ENCODE measurements at regions not wholly inside any gene's neighbourhood (a gene's known extent, or its start where the extent isn't known, plus 50 kb on each side); places are given as distances from the start of the nearest gene placed in this dataset.

DNA sequence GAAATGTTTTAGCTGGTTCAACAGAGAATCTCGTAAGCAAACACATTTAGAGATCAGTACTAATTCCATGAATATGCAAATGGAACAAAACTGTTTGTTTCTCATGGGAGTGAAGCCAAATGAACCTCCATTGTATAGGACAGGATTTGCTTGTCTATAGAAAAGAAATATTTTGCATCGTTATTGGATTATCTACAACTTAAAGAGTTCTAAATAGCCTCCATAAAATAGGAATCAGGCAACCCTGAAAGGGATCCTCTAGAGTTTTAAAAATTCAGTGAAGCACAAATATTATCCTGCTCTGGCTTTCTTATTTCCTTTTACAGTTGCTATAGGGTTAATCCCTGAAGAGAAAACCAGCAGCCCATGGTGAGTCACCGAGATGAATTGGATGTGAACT, 378.4 kb upstream of the NRXN1 start:
- DNase-seq (no peak), ATAC-seq (no peak)
- WGBS, 2 donors = 36 to 39% methylated on average over 3 of the region's 3 CpGs
- H3K36me3 ChIP-seq = no peaks in the 10 kb centered on the region
- no peaks in the 10 kb centered on the region for H3K27me3 ChIP-seq
- no peak overlapping the region for H3K27ac ChIP-seq
- peaks cover 0 to 18% (median 0%) of the 10 kb centered on the region in 11 donors for H3K9me3 ChIP-seq
- intact Hi-C loops (cut with DNase I) = no loop called here
- no peak overlapping the region for H3K4me3 ChIP-seq
- TF ChIP-seq, protein P1, sequence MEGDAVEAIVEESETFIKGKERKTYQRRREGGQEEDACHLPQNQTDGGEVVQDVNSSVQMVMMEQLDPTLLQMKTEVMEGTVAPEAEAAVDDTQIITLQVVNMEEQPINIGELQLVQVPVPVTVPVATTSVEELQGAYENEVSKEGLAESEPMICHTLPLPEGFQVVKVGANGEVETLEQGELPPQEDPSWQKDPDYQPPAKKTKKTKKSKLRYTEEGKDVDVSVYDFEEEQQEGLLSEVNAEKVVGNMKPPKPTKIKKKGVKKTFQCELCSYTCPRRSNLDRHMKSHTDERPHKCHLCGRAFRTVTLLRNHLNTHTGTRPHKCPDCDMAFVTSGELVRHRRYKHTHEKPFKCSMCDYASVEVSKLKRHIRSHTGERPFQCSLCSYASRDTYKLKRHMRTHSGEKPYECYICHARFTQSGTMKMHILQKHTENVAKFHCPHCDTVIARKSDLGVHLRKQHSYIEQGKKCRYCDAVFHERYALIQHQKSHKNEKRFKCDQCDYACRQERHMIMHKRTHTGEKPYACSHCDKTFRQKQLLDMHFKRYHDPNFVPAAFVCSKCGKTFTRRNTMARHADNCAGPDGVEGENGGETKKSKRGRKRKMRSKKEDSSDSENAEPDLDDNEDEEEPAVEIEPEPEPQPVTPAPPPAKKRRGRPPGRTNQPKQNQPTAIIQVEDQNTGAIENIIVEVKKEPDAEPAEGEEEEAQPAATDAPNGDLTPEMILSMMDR (IDR thresholded peaks at IDR 0.05) = no peak
- no peaks in the 10 kb centered on the region for H3K4me1 ChIP-seq

DNA sequence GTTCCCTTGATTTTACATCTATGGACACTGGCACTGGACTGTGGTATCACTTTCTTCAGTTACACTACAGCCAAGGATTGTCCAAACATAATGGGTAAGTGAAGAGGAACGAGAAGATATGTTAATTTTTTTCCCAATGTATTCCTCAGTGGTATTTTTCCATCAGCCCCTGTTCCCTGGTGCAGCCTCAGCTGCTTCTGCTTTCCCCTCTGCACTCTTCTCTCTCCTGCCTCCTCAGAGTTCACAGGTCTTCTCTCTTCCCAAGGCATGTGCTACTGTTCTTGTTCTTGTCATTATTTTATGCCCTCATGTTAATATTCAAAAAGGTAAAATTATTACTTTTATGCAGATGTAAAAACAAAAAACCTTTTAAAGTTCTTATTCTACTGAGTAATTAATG, 378.0 kb upstream of the NRXN1 start:
- Histone ChIP-seq H3K4me3 (no peak overlapping the region), H3K4me1 (no peaks in the 10 kb centered on the region), H3K36me3 (no peaks in the 10 kb centered on the region), H3K27me3 (no peaks in the 10 kb centered on the region), H3K9me3 (peaks cover 0 to 18% (median 0%) of the 10 kb centered on the region in 11 donors), H3K27ac (no peak overlapping the region)
- DNase-seq (no peak), ATAC-seq (no peak)
- WGBS, 2 donors = 16 to 18% methylated on average over 1 of the region's 1 CpG
- TF ChIP-seq, protein P1 (IDR thresholded peaks at IDR 0.05) = no peak
- intact Hi-C loops (cut with DNase I) = no loop called here

DNA sequence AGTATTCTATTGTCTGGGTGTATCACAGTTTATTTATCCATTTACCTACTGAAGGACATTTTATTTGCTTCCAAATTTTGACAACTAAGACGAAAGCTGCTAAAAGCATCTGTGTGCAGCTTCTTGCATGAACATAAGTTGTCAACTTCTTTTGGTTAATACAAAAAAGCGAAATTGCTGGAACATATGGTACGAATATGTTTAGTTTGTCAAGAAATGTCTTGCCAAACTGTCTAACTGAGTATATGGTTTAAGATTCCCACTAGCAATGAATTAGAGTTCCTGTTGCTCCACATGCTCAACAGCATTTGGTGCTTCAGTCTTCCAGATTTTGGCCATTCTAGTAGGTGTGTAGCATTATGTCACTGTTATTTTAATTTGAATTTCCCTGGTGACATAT, 372.3 kb upstream of the NRXN1 start:
- H3K36me3 ChIP-seq = no peaks in the 10 kb centered on the region
- no peak for DNase-seq
- H3K27ac ChIP-seq = no peak overlapping the region
- 76 to 81% methylated on average over 3 of the region's 3 CpGs for WGBS, 2 donors
- ATAC-seq = no peak
- TF ChIP-seq, protein P1 (IDR thresholded peaks at IDR 0.05) = no peak
- H3K27me3 ChIP-seq = no peaks in the 10 kb centered on the region
- intact Hi-C loops (cut with DNase I) = no loop called here
- no peaks in the 10 kb centered on the region for H3K4me1 ChIP-seq
- H3K4me3 ChIP-seq = no peak overlapping the region
- H3K9me3 ChIP-seq = peaks cover 0 to 19% (median 0%) of the 10 kb centered on the region in 11 donors

- DNase-seq (no peak), ATAC-seq (no peak)
- TF ChIP-seq, protein P1 (IDR thresholded peaks at IDR 0.05) = no peak
- intact Hi-C loops (cut with DNase I) = no loop called here
- H3K9me3 ChIP-seq = peaks cover 0 to 13% (median 0%) of the 10 kb centered on the region in 11 donors
- 82 to 83% methylated on average over 5 of the region's 5 CpGs for WGBS, 2 donors
- H3K4me1 ChIP-seq = no peaks in the 10 kb centered on the region
- no peaks in the 10 kb centered on the region for H3K36me3 ChIP-seq
- H3K4me3 ChIP-seq = no peak overlapping the region
- H3K27ac ChIP-seq = no peak overlapping the region
- H3K27me3 ChIP-seq = no peaks in the 10 kb centered on the region
Measured at GRCh38 chr2:51401546-51401945, 369.6 kb upstream of the NRXN1 start.

GRCh38 chr2:51387235-51387634, 355.3 kb upstream of the NRXN1 start:
- Histone ChIP-seq H3K27me3 (no peaks in the 10 kb centered on the region), H3K4me1 (no peaks in the 10 kb centered on the region), H3K9me3 (peaks cover 0 to 9% (median 0%) of the 10 kb centered on the region in 11 donors), H3K4me3 (no peak overlapping the region), H3K36me3 (no peaks in the 10 kb centered on the region), H3K27ac (no peak overlapping the region)
- DNase-seq (no peak), ATAC-seq (no peak)
- TF ChIP-seq, protein P1 (IDR thresholded peaks at IDR 0.05) = no peak
- intact Hi-C loops (cut with DNase I) = no loop called here
